Thoracic aorta (tissue), 2 donors: ENCODE measurements at regions not wholly inside any gene's neighbourhood (a gene's known extent, or its start where the extent isn't known, plus 50 kb on each side); places are given as distances from the start of the nearest gene placed in this dataset.

Experiments used
- ATAC-seq: fragments of 150-250 bp; one replicate; pipeline ENCODE4 v1.8.0; 2017; ENCODE audit warnings: low read depth; ENCODE audit not compliant: insufficient number of reproducible peaks, low FRiP score
- DNase-seq: peaks from one replicate; pipeline ENCODE4 v3.0.0-alpha.2; 2020; ENCODE audit warnings: low spot score
- H3K27ac ChIP-seq, 2 donors: fragments of 200-600 bp; sonication (generic); 1 replicate in 1 of 2; 2 replicates in 1 of 2; pipeline ENCODE4 v1.5.1; 2016; ENCODE audit warnings: mild to moderate bottlenecking in 2 of 2, moderate library complexity in 2 of 2
- H3K27me3 ChIP-seq: fragments of 200-600 bp; sonication (generic); replicated peaks from 2 replicates; pipeline ENCODE4 v1.6.0; 2016; ENCODE audit warnings: mild to moderate bottlenecking; ENCODE audit not compliant: insufficient read depth
- H3K36me3 ChIP-seq: fragments of 200-600 bp; sonication (generic); one replicate; pipeline ENCODE4 v1.5.1; 2016
- H3K4me1 ChIP-seq, 2 donors: fragments of 200-600 bp; sonication (generic); 1 replicate in 1 of 2; 2 replicates in 1 of 2; pipeline versions ENCODE4 v1.5.1 to v1.6.0; 2016; ENCODE audit warnings: low read depth in 2 of 2, mild to moderate bottlenecking in 1 of 2; ENCODE audit not compliant: control insufficient read depth in 1 of 2
- H3K4me3 ChIP-seq: fragments of 200-600 bp; sonication (generic); 2 replicates; pipeline ENCODE4 v1.5.1; 2016; ENCODE audit warnings: mild to moderate bottlenecking
- H3K9me3 ChIP-seq: fragments of 200-600 bp; sonication (generic); 2 replicates; pipeline ENCODE4 v1.5.1; 2016
- TF ChIP-seq, protein P1 (sequence below): fragments of 200-600 bp; sonication (generic); IDR thresholded peaks from one replicate; pipeline ENCODE4 v1.5.1; 2019; ENCODE audit warnings: antibody characterized with exemption

DNA sequence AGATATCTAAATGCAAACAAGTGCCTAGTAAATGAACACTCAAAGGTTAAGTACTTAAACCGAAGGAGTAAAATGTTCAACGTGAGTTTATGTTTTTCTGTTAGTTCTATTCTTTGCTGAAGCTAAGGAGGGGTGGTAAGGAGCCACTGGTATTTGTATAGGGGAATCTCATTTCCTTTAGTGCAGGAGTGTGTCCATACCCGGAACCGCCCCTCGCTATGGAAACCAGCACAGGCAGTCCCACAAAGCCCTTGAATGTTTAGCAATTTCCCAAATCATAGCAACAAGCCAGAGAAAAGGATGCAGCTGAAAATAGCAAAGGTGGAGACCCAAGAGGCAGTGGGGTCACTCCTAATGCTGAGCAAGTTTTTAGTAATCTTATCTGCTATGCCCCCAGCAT is 78.8 kb upstream of the STK32A start:
- DNase-seq (no peak), ATAC-seq (no peak)
- H3K4me1 ChIP-seq = no peaks in the 10 kb centered on the region
- no peak overlapping the region for H3K4me3 ChIP-seq
- no peaks in the 10 kb centered on the region for H3K9me3 ChIP-seq
- H3K27ac ChIP-seq = no peak overlapping the region
- no peaks in the 10 kb centered on the region for H3K27me3 ChIP-seq
- no peaks in the 10 kb centered on the region for H3K36me3 ChIP-seq
- TF ChIP-seq, protein P1, sequence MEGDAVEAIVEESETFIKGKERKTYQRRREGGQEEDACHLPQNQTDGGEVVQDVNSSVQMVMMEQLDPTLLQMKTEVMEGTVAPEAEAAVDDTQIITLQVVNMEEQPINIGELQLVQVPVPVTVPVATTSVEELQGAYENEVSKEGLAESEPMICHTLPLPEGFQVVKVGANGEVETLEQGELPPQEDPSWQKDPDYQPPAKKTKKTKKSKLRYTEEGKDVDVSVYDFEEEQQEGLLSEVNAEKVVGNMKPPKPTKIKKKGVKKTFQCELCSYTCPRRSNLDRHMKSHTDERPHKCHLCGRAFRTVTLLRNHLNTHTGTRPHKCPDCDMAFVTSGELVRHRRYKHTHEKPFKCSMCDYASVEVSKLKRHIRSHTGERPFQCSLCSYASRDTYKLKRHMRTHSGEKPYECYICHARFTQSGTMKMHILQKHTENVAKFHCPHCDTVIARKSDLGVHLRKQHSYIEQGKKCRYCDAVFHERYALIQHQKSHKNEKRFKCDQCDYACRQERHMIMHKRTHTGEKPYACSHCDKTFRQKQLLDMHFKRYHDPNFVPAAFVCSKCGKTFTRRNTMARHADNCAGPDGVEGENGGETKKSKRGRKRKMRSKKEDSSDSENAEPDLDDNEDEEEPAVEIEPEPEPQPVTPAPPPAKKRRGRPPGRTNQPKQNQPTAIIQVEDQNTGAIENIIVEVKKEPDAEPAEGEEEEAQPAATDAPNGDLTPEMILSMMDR = no peak

DNA sequence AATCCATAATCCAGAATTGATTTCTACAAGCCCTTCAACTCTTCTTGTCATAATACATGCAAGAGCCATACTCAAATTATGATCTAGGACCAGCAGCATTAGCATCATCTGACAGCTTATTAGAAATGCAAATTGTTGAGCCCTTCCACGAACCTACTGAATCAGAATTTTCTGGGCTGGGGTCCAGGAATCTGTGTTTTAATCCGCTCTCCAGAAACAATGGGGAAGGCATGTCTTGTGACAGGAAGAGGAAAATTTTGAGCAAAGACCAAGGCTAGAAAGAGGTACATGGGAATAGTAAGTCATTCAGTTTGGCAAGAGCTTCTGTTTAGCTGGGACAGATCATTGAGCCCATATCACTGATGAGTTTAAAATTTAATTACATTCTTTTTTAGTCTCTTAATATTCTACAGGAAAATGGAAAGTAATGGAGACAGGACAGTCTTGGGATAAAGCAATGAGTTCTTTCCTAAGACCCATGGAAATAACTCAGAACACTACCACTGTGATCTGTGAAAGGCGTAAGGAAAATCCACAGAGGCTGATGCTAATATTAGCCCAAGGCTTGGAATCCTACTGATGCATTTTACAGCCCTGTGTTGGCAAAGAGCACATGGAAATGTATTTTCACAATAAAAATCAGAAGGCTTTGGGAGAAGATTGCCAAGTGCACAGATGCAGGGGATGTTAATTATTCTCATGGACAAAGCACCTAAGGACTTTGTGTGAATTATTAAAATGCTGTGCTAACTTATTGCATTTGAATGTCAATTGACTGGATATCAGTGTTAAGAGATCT is 73.7 kb upstream of the STK32A start:
- H3K27me3 ChIP-seq = no peaks in the 10 kb centered on the region
- H3K9me3 ChIP-seq = no peaks in the 10 kb centered on the region
- no peak overlapping the region for H3K4me3 ChIP-seq
- H3K27ac ChIP-seq = no peak overlapping the region
- no peak for ATAC-seq
- H3K4me1 ChIP-seq = no peaks in the 10 kb centered on the region
- DNase-seq = no peak
- TF ChIP-seq, protein P1 = no peak
- no peaks in the 10 kb centered on the region for H3K36me3 ChIP-seq

DNA sequence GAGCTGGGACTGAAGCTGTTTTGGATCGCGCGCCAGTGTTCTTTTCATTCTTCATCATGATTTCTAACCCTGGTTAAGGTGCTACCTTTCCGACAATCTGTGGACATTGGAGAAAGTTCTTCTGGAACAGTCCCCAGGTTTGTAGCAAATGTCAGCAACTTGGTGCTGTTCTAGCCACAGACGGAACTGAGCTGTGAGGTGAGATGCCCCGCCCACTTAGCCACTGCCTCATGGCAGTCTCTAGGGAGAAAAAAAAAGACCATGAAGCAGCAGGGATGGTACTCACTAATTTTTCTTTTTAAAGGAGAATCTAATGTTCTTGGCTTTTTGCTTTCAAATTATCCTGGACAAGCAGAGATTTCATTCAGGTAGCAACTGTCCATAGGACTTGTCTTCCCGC is 72.1 kb upstream of the STK32A start:
- TF ChIP-seq, protein P1 = no peak
- Histone ChIP-seq H3K27ac (no peak overlapping the region), H3K27me3 (no peaks in the 10 kb centered on the region), H3K9me3 (no peaks in the 10 kb centered on the region), H3K4me3 (no peak overlapping the region), H3K36me3 (no peaks in the 10 kb centered on the region), H3K4me1 (no peaks in the 10 kb centered on the region)
- DNase-seq = no peak
- ATAC-seq = no peak

DNA sequence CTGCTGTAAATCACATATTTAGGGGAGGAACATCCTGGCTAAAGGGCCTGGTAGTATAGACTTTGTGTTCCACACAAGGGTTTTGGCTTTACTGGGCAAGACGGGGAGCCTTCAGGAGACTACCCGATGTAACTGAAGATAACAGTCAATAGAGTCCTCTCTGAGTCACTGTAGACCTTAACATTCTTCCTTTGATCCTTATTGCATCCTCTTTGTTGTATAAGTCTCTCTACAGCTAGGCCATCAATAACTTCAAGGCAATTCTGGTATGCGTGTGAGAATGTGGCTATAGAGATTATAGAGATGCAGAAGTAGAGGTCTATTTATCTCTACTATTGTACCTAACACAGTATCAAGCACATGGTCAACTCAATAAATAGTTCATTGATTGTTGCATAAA is 67.3 kb upstream of the STK32A start:
- Histone ChIP-seq H3K27ac (no peak overlapping the region), H3K9me3 (no peaks in the 10 kb centered on the region), H3K4me1 (peaks cover 0 to 6% of the 10 kb centered on the region in 2 donors), H3K36me3 (no peaks in the 10 kb centered on the region), H3K27me3 (no peaks in the 10 kb centered on the region), H3K4me3 (no peak overlapping the region)
- DNase-seq = no peak
- no peak for ATAC-seq
- TF ChIP-seq, protein P1 = no peak

DNA sequence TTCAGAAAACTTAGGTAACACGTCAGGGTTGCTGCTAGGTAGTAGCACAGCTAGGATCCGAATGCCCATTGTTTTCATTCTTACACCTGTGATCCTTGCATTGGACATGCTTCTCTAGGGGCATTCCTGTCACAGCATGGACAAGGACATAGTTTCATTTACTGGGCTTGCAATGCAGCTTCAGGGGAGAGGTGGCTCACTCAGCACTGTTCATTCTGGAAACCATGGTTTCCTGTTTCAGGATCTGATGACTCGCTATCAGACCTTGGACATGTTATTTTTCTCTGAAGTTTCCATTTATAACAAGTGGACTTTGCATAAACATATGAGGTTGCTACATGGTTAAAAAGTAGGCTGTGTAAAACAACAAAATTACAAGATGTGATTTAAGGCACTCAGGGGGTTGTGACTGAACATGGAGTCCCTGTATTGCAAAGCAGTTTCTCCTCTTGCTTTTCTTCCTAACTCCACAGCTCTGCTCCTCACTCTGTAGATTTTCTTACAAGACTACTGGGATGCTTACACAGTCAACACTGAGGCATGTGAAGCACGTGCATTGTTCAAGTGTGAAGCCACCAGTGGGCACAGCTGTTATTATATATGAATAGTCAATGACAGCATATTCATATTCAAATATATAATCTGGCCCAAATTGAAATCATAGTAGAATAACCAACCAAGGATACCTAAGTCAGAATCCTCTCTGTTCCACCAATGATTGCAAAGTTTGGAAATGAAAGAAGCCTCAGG is 66.1 kb upstream of the STK32A start:
- DNase-seq (no peak), ATAC-seq (no peak)
- peaks cover 0 to 6% of the 10 kb centered on the region in 2 donors for H3K4me1 ChIP-seq
- H3K36me3 ChIP-seq = no peaks in the 10 kb centered on the region
- H3K4me3 ChIP-seq = no peak overlapping the region
- no peaks in the 10 kb centered on the region for H3K27me3 ChIP-seq
- H3K9me3 ChIP-seq = no peaks in the 10 kb centered on the region
- no peak overlapping the region for H3K27ac ChIP-seq
- TF ChIP-seq, protein P1 = no peak
